Lower leg skin (tissue), 3 donors: ENCODE measurements at regions not wholly inside any gene's neighbourhood (a gene's known extent, or its start where the extent isn't known, plus 50 kb on each side); places are given as distances from the start of the nearest gene placed in this dataset.

Experiments used
- POLR2A ChIP-seq, 2 donors: fragments of 450-650 bp; IDR thresholded peaks; one replicate each; pipeline ENCODE4 v1.6.1; 2016 to 2017; ENCODE audit warnings: antibody characterized with exemption in 2 of 2, mild to moderate bottlenecking in 1 of 2, moderate library complexity in 1 of 2
- TF ChIP-seq, protein P1 (sequence below), 3 donors: fragments of 450-650 bp; IDR thresholded peaks; one replicate each; pipeline ENCODE4 v1.5.1; 2016; ENCODE audit warnings: antibody characterized with exemption in 3 of 3, mild to moderate bottlenecking in 3 of 3, moderate library complexity in 2 of 3

DNA sequence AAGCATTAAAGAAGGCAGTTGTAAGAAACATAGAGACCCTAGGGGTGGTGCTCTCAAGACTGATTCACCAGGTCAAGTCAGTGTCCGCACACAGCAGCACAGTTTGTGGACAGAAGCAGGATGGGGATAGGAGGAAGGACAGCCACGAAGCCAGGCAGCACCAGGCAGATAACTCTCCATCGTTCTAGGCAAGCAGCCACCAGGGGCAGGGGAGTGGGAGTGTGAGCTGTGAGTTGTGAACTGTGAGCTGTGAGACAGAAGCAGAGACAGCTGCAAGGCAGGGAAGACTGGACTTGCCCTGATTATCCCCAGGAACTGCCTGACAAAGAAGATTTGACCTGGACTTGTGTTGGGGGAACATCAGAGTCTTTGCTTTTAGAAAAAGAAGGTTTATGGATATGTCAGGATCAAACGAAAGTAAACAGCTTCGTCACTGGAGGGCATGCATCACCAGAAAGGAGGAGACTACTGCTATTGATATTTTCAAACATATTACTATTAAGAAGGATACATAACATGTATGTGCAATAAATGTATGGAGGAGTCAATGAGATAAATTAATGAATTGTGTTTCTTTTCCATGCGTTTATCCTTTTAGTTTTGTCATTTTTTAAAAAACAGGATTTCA is 286.1 kb downstream of the IRS2 start:
- TF ChIP-seq, protein P1, sequence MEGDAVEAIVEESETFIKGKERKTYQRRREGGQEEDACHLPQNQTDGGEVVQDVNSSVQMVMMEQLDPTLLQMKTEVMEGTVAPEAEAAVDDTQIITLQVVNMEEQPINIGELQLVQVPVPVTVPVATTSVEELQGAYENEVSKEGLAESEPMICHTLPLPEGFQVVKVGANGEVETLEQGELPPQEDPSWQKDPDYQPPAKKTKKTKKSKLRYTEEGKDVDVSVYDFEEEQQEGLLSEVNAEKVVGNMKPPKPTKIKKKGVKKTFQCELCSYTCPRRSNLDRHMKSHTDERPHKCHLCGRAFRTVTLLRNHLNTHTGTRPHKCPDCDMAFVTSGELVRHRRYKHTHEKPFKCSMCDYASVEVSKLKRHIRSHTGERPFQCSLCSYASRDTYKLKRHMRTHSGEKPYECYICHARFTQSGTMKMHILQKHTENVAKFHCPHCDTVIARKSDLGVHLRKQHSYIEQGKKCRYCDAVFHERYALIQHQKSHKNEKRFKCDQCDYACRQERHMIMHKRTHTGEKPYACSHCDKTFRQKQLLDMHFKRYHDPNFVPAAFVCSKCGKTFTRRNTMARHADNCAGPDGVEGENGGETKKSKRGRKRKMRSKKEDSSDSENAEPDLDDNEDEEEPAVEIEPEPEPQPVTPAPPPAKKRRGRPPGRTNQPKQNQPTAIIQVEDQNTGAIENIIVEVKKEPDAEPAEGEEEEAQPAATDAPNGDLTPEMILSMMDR (IDR thresholded peaks at IDR 0.05) = no peak
- no peak for TF ChIP-seq POLR2A (IDR thresholded peaks at IDR 0.05)
